ENCODE measurements at regions not wholly inside any gene's neighbourhood (a gene's known extent, or its start where the extent isn't known, plus 50 kb on each side); places are given as distances from the start of the nearest gene placed in this dataset.

DNA sequence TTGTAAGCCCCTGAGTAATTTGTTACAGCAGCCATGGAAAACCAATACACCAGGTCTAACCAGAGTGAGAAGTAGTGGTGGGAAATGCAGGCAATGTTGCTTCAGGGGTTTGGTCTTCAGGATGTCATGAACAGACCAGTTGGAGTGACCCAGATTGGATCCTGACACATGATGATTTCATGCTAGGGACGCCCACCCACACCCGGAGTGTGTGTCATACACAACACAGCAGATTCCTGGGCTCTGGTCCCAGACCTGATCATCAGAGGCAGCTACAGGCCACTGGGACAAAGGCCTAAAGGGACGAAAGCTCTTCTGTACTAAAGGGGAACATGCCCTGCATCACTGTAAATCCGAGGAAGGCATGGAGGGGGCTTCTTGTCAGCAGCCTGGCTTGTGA is 194.2 kb downstream of the NSG2 start:
- DNase-seq = no peak
- no peaks in the 10 kb centered on the region for H3K36me3 Mint-ChIP-seq
- no peaks in the 10 kb centered on the region for H3K4me1 Mint-ChIP-seq
- H3K27me3 Mint-ChIP-seq = peaks cover 4% of the 10 kb centered on the region
- H3K9me3 Mint-ChIP-seq = peaks cover 11% of the 10 kb centered on the region
- no peak overlapping the region for H3K27ac Mint-ChIP-seq
- no peak overlapping the region for H3K4me3 Mint-ChIP-seq

DNA sequence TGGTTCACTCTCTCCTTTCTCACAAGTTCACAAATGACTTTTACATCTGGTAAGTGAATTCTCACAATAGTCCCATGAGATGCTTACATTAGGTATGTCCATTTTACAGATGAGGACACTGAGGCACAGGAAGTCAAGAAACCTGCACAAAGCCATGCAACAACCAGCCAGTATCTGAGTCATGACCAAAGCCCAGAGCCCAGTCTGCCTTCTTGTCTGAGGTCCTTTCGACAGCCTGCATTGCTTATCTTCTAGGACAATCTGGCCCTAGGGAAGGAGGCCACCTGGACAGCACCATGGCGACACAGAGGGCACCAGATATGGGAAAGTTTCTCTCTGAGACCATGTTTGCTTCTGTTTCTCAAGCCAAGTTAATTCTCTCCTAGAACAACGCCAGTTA is 197.1 kb downstream of the NSG2 start:
- H3K4me1 Mint-ChIP-seq = no peaks in the 10 kb centered on the region
- no peak for DNase-seq
- peaks cover 11% of the 10 kb centered on the region for H3K9me3 Mint-ChIP-seq
- no peak overlapping the region for H3K4me3 Mint-ChIP-seq
- H3K27ac Mint-ChIP-seq = no peak overlapping the region
- no peaks in the 10 kb centered on the region for H3K36me3 Mint-ChIP-seq
- peaks cover 7% of the 10 kb centered on the region for H3K27me3 Mint-ChIP-seq

GRCh38 chr5:174243904-174244303 is 198.4 kb downstream of the NSG2 start:
- peaks cover 7% of the 10 kb centered on the region for H3K27me3 Mint-ChIP-seq
- no peaks in the 10 kb centered on the region for H3K36me3 Mint-ChIP-seq
- H3K27ac Mint-ChIP-seq = no peak overlapping the region
- DNase-seq = no peak
- H3K4me1 Mint-ChIP-seq = no peaks in the 10 kb centered on the region
- H3K4me3 Mint-ChIP-seq = no peak overlapping the region
- H3K9me3 Mint-ChIP-seq = peaks cover 17% of the 10 kb centered on the region

DNA sequence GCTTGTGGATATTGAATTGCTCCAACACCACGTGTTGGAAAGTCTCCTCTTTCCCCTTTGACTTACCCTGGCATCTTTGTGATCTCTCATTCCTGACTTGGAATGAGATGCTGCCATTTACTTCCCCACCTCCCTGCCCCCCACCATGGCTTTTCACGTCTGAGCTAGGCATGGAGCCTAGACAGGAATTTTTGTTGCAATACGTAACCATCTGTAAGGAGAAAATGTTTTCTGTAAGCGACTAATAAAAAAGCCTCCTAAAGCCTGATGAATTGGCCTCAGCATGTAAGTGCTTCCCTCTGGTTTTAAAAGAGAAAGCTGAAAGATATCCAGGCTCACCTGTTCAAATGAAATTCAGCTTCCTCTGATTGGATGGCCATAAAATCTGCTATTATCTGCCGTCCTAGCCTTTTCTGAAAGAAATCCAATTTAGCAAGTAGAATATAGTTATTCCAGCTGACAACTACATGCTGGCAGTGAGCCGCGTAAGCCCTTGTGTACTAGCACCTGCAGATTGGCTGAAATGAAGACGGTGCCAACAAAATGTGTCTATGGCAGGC is 200.1 kb downstream of the NSG2 start:
- Mint-ChIP-seq H3K9me3 (peaks cover 13% of the 10 kb centered on the region), H3K4me3 (no peak overlapping the region), H3K4me1 (no peaks in the 10 kb centered on the region), H3K27ac (no peak overlapping the region), H3K27me3 (peaks cover 7% of the 10 kb centered on the region), H3K36me3 (no peaks in the 10 kb centered on the region)
- DNase-seq = no peak

GRCh38 chr5:174246743-174247142 is 201.2 kb downstream of the NSG2 start:
- H3K27me3 Mint-ChIP-seq = peaks cover 7% of the 10 kb centered on the region
- H3K4me1 Mint-ChIP-seq = no peaks in the 10 kb centered on the region
- peaks cover 12% of the 10 kb centered on the region for H3K9me3 Mint-ChIP-seq
- no peak overlapping the region for H3K4me3 Mint-ChIP-seq
- DNase-seq = no peak
- H3K27ac Mint-ChIP-seq = no peak overlapping the region
- H3K36me3 Mint-ChIP-seq = no peaks in the 10 kb centered on the region

DNA sequence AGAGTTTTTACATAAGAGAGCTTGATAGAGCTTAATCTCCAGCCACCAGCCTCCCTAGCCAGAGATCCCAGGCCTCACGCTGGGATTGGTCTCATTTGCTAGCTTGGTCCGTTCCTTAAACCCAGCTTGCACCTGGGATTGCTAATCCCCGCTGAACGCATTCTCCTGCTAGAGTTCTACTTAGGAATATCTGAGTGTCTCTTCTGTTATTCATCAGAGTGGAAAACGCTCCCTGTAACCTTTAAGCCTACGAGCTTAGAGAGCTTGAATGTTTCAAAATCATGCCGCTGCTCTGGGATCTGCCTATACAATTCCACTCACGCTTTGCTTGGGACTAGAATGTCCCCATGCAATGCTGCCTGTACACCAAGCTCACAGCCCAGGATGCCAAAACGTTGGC is 201.8 kb downstream of the NSG2 start:
- Mint-ChIP-seq H3K9me3 (peaks cover 12% of the 10 kb centered on the region), H3K4me1 (no peaks in the 10 kb centered on the region), H3K4me3 (no peak overlapping the region), H3K36me3 (no peaks in the 10 kb centered on the region), H3K27ac (no peak overlapping the region), H3K27me3 (peaks cover 7% of the 10 kb centered on the region)
- DNase-seq = no peak

- H3K4me3 Mint-ChIP-seq = no peak overlapping the region
- H3K27me3 Mint-ChIP-seq = peaks cover 7% of the 10 kb centered on the region
- H3K27ac Mint-ChIP-seq = no peak overlapping the region
- no peaks in the 10 kb centered on the region for H3K36me3 Mint-ChIP-seq
- H3K4me1 Mint-ChIP-seq = no peaks in the 10 kb centered on the region
- no peak for DNase-seq
- peaks cover 6% of the 10 kb centered on the region for H3K9me3 Mint-ChIP-seq
These were observed 205.9 kb downstream of the NSG2 start for GRCh38 chr5:174251305-174252000.

- DNase-seq = no peak
- H3K4me3 Mint-ChIP-seq = no peak overlapping the region
- no peaks in the 10 kb centered on the region for H3K4me1 Mint-ChIP-seq
- H3K36me3 Mint-ChIP-seq = no peaks in the 10 kb centered on the region
- no peak overlapping the region for H3K27ac Mint-ChIP-seq
- H3K9me3 Mint-ChIP-seq = peaks cover 6% of the 10 kb centered on the region
- peaks cover 4% of the 10 kb centered on the region for H3K27me3 Mint-ChIP-seq
These were observed 206.6 kb downstream of the NSG2 start for GRCh38 chr5:174252121-174252520.

GRCh38 chr5:174259696-174260420 is 214.4 kb downstream of the NSG2 start:
- Mint-ChIP-seq H3K36me3 (no peaks in the 10 kb centered on the region), H3K9me3 (no peaks in the 10 kb centered on the region), H3K27ac (no peak overlapping the region), H3K27me3 (peaks cover 19% of the 10 kb centered on the region), H3K4me1 (no peaks in the 10 kb centered on the region), H3K4me3 (no peak overlapping the region)
- DNase-seq = no peak

DNA sequence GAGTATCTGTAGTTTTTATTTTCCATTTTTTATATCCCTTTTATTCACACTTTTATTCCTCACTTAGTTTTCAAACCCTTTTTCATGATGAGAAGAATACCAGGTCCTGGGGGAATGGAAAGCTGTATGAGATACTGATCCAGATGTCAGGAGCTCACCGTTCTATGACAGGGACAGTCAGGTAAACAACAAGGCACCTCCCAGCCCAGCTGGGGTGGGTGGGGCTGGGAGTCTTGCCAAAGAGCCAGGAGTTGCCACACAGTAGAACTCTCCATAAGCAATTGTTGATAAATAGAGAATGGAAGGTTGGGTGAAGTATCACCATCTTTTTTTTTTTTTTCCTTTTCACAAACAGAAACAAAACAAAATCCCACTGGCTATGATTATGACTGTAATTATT is 225.8 kb downstream of the NSG2 start:
- Mint-ChIP-seq H3K4me3 (no peak overlapping the region), H3K4me1 (no peaks in the 10 kb centered on the region), H3K36me3 (no peaks in the 10 kb centered on the region), H3K9me3 (peaks cover 7% of the 10 kb centered on the region), H3K27ac (no peak overlapping the region), H3K27me3 (no peaks in the 10 kb centered on the region)
- DNase-seq = no peak

DNA sequence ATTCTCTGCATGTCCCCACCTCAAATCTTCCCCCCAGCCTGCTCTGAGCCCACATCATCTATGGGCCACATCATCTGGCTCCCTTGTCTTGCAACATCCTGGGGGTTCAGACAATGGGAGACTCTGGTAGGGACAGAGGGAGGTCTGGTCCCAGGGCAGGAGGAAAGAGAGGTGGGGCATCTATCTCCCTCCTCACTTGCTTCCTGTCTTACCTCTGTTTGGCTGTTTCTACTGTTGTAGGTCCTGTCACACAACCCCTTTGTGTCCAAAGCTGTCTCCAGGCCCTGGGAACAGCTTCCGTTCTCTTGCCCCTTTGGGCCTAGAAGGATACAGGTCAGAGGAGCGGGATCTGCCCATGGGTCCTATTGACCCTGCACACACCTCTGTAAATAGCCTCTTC is 227.2 kb downstream of the NSG2 start:
- no peaks in the 10 kb centered on the region for H3K4me1 Mint-ChIP-seq

DNA sequence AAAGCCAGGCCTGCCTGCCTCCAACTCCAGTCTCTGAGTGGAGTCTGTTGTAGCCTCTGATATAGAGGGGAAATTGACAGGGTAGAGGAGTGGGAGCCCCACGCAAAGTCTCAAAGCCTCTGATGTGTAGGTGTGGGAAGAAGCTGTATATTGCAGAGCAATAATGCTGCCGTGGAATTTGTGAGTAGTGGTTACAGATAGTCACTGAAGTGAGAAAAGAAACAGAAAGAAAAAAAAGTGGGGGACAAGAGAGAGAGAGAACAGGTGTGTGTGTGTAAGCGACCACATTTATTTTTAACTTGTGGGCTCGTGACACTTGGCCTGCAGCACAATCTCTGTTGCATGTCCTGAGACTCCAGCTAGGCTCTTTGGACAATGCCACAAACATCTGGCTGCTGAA is 227.8 kb downstream of the NSG2 start:
- Mint-ChIP-seq H3K27ac (no peak overlapping the region), H3K27me3 (no peaks in the 10 kb centered on the region), H3K4me3 (no peak overlapping the region), H3K4me1 (no peaks in the 10 kb centered on the region), H3K9me3 (peaks cover 4% of the 10 kb centered on the region), H3K36me3 (no peaks in the 10 kb centered on the region)
- no peak for DNase-seq

More for the DNA sequence above, 227.2 kb downstream of the NSG2 start:
- DNase-seq = no peak
- H3K36me3 Mint-ChIP-seq = no peaks in the 10 kb centered on the region
- no peak overlapping the region for H3K4me3 Mint-ChIP-seq
- H3K27me3 Mint-ChIP-seq = no peaks in the 10 kb centered on the region
- H3K9me3 Mint-ChIP-seq = peaks cover 4% of the 10 kb centered on the region
- H3K27ac Mint-ChIP-seq = no peak overlapping the region

- Mint-ChIP-seq H3K9me3 (peaks cover 2% of the 10 kb centered on the region), H3K27me3 (no peaks in the 10 kb centered on the region)
These were observed 230.5 kb downstream of the NSG2 start for GRCh38 chr5:174275959-174276358.

GRCh38 chr5:174281089-174281760 is 235.7 kb downstream of the NSG2 start:
- H3K4me3 Mint-ChIP-seq = no peak overlapping the region
- no peaks in the 10 kb centered on the region for H3K4me1 Mint-ChIP-seq
- H3K9me3 Mint-ChIP-seq = peaks cover 2% of the 10 kb centered on the region
- no peak overlapping the region for H3K27ac Mint-ChIP-seq
- no peak for DNase-seq
- H3K27me3 Mint-ChIP-seq = peaks cover 10% of the 10 kb centered on the region
- H3K36me3 Mint-ChIP-seq = no peaks in the 10 kb centered on the region

More at GRCh38 chr5:174275959-174276358, 230.5 kb downstream of the NSG2 start:
- H3K4me3 Mint-ChIP-seq = no peak overlapping the region
- no peak overlapping the region for H3K27ac Mint-ChIP-seq
- H3K36me3 Mint-ChIP-seq = no peaks in the 10 kb centered on the region
- no peaks in the 10 kb centered on the region for H3K4me1 Mint-ChIP-seq
- DNase-seq = no peak

GRCh38 chr5:174281855-174282254 is 236.3 kb downstream of the NSG2 start:
- Mint-ChIP-seq H3K4me1 (no peaks in the 10 kb centered on the region), H3K27ac (no peak overlapping the region), H3K27me3 (peaks cover 10% of the 10 kb centered on the region), H3K4me3 (no peak overlapping the region), H3K36me3 (no peaks in the 10 kb centered on the region), H3K9me3 (peaks cover 2% of the 10 kb centered on the region)
- no peak for DNase-seq

All from activated naive CD8-positive, alpha-beta T cell treated with anti-CD3 and anti-CD28 coated beads for 36 hours (primary cell).